T47D (cell line): ENCODE measurements at regions not wholly inside any gene's neighbourhood (a gene's known extent, or its start where the extent isn't known, plus 50 kb on each side); places are given as distances from the start of the nearest gene placed in this dataset.

Experiments used
- DNase-seq, 2 experiments: peaks; one replicate each; pipeline versions ENCODE4 v3.0.0 to v3.0.0-alpha.2; 2011 to 2012; ENCODE audit warnings: low read depth in 1 of 2, low spot score in 1 of 2
- JUND ChIP-seq: IDR thresholded peaks from 2 replicates; pipeline ENCODE4 v1.6.1; 2012; ENCODE audit warnings: low read depth
- in situ Hi-C: cut with HindIII; loops from 2 replicates; pipeline ENCODE4 v1.10.0; 2016; ENCODE audit warnings: low sequenced_read_pairs, low pct_unique_long_range_greater_than_20kb

DNA sequence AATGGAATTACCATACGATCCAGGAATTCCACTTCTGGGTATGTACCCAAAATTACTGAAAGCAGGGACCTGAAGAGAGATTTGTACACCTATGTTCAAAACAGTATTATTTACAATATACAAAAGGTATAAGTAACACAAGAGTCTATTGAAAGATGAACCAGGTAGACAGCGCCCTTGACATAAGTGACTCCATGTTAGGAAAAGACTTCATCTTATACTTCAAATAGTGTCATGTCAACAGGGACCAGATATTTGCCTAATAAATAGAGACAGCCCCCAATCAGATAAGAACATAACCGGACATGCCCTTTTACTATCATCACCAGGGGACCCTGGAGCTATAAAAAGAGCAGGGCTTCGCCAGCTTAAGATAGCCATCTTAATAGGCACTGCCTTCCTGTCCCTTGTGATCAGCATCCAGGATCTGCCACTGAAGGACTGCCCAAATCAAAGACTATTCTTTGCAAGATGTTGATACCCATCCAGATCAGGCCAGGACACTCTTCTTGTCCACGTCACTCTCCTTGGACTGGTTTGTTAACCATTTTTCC, 309.0 kb upstream of the SULF2 start:
- DNase-seq = no peak
- no peak for TF ChIP-seq JUND
- in situ Hi-C loops = no loop called here

DNA sequence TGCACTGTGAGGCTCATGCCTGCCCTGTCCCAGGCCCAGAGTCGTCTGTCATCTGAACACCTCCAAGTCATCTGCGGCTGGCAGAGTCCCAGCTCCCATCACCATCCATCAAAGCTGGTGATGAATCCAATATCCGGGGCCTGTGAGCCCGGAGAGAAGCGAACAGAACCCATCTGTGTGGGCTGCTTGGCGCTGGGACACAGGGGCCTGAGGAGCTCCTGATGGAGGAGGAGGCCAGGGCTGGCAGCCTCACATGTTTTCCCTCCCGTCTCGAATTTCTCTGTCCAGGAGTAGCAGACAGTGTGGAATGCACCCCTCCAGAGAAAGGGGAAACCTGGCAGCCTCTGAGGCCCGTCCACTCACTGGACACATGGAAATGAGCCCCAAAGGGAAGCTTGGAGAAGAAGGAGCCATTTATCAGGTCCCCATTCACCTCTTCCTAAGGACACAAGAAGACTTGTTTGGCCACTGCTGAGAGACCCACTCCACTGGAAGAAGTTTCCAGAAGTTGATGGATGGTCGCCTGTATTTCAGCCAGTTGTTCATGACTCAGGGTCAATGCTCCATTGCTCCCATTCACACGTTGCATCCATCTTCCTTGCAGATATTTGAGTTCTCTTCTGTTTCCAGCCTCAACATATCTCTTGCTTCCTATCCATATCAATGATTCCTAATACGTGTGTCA, 307.5 kb upstream of the SULF2 start:
- no peak for TF ChIP-seq JUND
- in situ Hi-C loops = no loop called here

GRCh38 chr20:48090784-48091183, 305.5 kb upstream of the SULF2 start:
- DNase-seq = no peak
- in situ Hi-C loops = no loop called here
- no peak for TF ChIP-seq JUND

More for the DNA sequence above, 307.5 kb upstream of the SULF2 start:
- no peak for DNase-seq

DNA sequence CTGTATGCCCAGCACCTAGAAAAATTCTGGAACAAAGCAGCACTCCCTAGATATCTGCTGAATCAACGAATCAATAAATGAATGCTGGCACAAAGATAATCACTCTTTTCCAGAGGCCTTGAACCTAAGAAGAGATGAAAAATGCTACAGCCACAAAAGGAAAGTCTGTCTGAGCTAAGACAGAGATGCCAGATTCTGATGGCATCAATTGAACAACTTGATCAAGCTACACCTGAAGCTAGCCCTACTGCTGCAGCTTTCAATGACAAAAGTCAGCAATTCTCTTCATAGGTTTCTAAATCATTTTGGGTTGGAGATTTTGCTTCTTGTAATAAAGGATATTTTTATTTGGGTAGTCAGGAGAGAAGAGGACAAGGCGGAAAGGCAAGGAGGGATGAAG, 305.0 kb upstream of the SULF2 start:
- no peak for DNase-seq
- in situ Hi-C loops = no loop called here
- TF ChIP-seq JUND = no peak

DNA sequence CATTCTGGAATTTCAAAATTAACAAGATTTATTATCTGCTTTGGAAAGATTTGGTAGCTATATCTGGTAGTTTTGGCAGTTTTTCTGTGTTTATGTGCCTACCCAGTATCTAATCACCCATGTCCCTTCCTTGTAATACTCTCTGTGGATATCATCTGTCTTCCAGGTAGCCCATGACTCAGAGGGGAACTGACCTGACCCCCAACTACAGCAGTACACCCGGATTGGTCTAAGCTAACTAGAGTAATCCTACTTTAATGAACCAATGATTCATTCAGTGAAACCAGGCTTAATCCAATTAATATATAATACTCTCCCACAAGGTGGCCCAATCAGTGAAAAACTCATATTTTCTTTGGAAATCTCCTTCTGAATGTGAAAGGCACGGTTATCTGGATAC, 295.3 kb upstream of the SULF2 start:
- no peak for DNase-seq
- in situ Hi-C loops = no loop called here
- TF ChIP-seq JUND = no peak

GRCh38 chr20:48079028-48079427, 293.7 kb upstream of the SULF2 start:
- no peak for TF ChIP-seq JUND
- in situ Hi-C loops = no loop called here
- DNase-seq = no peak

DNA sequence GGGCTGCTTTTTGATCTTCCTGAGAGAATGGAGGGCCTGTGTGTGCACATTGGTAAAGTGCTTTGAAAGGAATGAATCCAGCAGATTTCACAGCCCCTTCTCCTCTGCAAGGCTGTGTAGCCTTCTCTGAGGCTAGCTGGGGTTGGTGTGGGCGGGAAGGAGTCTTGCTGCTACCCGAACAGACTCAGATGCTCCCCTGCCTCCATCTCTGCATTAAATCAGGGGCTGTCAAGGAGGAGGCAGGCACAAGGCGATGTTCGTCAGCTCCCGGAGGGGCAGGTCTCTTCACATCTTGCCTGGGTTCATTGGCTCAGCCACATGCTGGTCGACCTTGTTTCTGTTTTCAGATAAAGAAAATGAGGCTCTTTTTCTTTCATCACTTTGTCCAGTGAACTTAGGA, 291.5 kb upstream of the SULF2 start:
- DNase-seq = no peak
- no peak for TF ChIP-seq JUND
- in situ Hi-C loops = no loop called here

DNA sequence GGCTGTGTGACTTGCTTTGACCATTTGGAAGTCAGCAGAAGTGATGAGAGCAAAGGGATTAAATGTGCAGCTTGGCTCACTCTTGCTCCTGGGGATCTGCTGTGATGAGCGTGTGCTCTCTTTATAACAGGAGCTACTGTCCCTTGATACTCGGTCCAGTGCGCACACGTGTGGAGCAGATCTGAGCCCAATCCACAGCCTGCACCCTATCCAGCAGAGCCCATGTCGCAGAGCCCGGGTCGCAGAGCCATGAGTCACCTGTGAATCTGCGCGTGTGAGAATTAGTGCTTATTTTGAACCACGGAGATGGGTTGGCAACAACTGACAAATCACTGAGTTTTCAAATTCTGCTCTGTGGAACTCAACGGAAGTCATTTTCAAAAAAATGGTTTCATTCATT, 291.0 kb upstream of the SULF2 start:
- in situ Hi-C loops = no loop called here
- TF ChIP-seq JUND = no peak

DNA sequence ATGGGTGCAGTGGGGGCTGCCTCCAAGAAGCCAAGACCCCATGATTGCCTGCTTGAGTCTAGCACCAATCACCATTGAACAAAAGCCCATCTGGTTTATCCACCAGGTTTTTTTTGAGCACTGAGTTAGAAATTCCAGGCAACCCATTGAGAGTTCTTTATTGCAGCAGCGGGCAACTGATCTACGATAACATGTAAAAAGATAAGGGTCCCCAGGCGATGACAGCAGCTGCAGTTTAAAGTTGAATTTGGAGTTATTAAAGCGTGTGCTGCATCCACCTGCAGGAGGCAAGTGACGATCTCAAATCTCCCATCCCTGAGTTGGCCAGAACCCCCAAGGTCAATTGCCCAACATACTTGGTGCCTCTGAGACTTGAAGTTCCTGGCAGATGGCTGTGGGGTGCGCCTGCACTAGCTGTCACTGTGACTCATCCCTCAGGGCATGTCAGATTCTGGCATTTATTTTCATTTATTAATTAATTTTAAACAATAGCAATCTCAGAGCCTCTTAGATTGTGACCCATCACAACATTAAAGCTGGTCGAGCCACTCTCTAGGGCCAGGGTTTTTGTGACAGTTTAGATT, 290.4 kb upstream of the SULF2 start:
- no peak for DNase-seq
- TF ChIP-seq JUND = no peak
- in situ Hi-C loops = no loop called here

More for the DNA sequence above, 291.0 kb upstream of the SULF2 start:
- no peak for DNase-seq

- in situ Hi-C loops = no loop called here
- TF ChIP-seq JUND = no peak
- no peak for DNase-seq
Measured at GRCh38 chr20:48070991-48071652, 285.8 kb upstream of the SULF2 start.

DNA sequence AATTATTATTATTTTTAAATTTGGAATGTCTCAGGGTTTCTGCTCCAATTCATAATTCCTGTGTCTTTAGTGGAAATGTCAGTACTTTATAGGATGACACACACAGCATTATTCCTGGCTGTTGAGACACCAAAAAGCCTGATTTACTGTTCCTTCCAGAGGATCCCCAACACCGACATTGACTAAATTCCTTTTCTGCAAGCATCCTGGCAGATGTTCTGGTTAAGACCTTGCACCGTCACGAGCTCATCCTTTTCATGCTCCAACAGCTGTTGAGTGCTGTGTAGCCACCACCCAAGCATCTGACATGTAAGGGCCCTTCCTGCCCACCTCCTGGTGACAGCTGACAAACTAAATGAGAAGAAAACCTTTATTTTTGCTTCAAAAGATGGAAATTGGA, 284.3 kb upstream of the SULF2 start:
- DNase-seq = no peak
- in situ Hi-C loops = no loop called here

DNA sequence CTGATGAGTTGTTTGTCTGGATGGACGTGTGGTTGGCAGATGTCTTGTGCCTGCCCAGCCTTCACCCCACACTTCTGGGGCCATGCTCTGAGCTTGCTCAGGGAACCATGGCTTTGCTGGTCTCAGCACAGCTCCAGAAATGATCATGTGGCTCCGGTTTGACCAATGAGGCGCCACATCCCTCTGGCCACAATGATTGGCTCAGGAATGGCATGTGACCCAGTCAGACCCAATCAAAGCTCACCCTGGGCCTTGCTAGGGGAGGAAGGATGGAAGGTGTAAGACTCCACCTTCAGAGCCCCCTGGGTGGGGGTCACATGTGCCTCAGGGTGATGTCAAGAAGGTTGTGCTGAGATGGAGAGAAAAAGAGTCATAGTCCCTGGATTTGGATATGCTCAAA, 281.6 kb upstream of the SULF2 start:
- in situ Hi-C loops = no loop called here
- no peak for TF ChIP-seq JUND
- DNase-seq = no peak

More for the DNA sequence above, 284.3 kb upstream of the SULF2 start:
- no peak for TF ChIP-seq JUND

DNA sequence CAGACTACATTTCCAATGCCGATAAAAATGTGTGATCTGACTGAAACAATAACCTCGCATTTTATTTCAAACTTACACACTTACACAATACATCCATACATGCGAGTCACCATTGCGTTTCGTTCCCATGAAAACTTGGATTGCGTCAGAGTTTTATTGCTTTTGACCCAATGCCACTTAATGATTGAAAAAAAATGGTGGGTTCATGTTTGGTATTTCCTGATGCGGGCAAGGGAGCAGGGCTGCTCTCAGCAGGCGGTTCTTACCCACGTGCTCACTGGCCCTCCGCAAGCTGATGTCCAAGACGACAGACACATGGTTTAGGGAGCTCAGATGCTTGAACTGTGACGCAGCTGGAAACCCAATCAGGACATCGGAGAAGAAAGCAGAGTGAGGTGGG, 281.0 kb upstream of the SULF2 start:
- DNase-seq = no peak
- no peak for TF ChIP-seq JUND
- in situ Hi-C loops = no loop called here
